ENCODE measurements at regions not wholly inside any gene's neighbourhood (a gene's known extent, or its start where the extent isn't known, plus 50 kb on each side); places are given as distances from the start of the nearest gene placed in this dataset.

- DNase-seq = no peak
Measured at GRCh38 chr10:59550061-59550460, 159.6 kb downstream of the SLC16A9 start.

- no peak for DNase-seq
Measured at GRCh38 chr10:59538623-59539022, 171.0 kb downstream of the SLC16A9 start.

GRCh38 chr10:59537501-59537900 is 172.1 kb downstream of the SLC16A9 start:
- no peak for DNase-seq

- peak; percentile 78 for DNase-seq
Measured at GRCh38 chr10:59536167-59537014, 173.3 kb downstream of the SLC16A9 start.

- no peak for DNase-seq
Measured at GRCh38 chr10:59524348-59524747, 162.0 kb upstream of the FAM13C start.

- DNase-seq = no peak
Measured at GRCh38 chr10:59523851-59524250, 161.5 kb upstream of the FAM13C start.

GRCh38 chr10:59517996-59518395 is 155.6 kb upstream of the FAM13C start:
- no peak for DNase-seq

- no peak for DNase-seq
Measured at GRCh38 chr10:59517341-59517899, 155.1 kb upstream of the FAM13C start.

GRCh38 chr10:59513558-59513957 is 151.2 kb upstream of the FAM13C start:
- DNase-seq = peak; percentile 39

GRCh38 chr10:59512951-59513350 is 150.6 kb upstream of the FAM13C start:
- DNase-seq = no peak

GRCh38 chr10:59508956-59509355 is 146.6 kb upstream of the FAM13C start:
- DNase-seq = no peak

GRCh38 chr10:59508296-59508695 is 145.9 kb upstream of the FAM13C start:
- peak; percentile 10 for DNase-seq

GRCh38 chr10:59505926-59506325 is 143.6 kb upstream of the FAM13C start:
- peak; percentile 33 for DNase-seq

GRCh38 chr10:59499460-59499859 is 137.1 kb upstream of the FAM13C start:
- no peak for DNase-seq

GRCh38 chr10:59493017-59493416 is 130.7 kb upstream of the FAM13C start:
- no peak for DNase-seq

- DNase-seq = no peak
Measured at GRCh38 chr10:59479426-59479825, 117.1 kb upstream of the FAM13C start.

GRCh38 chr10:59470570-59470969 is 108.2 kb upstream of the FAM13C start:
- no peak for DNase-seq

GRCh38 chr10:59465088-59465487 is 102.7 kb upstream of the FAM13C start:
- DNase-seq = peak; percentile 47

GRCh38 chr10:59464483-59464882 is 102.1 kb upstream of the FAM13C start:
- DNase-seq = no peak

GRCh38 chr10:59463909-59464308 is 101.6 kb upstream of the FAM13C start:
- DNase-seq = no peak

- DNase-seq = no peak
Measured at GRCh38 chr10:59460601-59461000, 98.3 kb upstream of the FAM13C start.

GRCh38 chr10:59456199-59456598 is 93.8 kb upstream of the FAM13C start:
- DNase-seq = peak; percentile 26

- DNase-seq = no peak
Measured at GRCh38 chr10:59454171-59454919, 92.0 kb upstream of the FAM13C start.

GRCh38 chr10:59448616-59449015 is 86.3 kb upstream of the FAM13C start:
- no peak for DNase-seq

All from fibroblast of skin of right biceps (primary cell).